Esophagus muscularis mucosa (tissue), 4 donors: ENCODE measurements at regions not wholly inside any gene's neighbourhood (a gene's known extent, or its start where the extent isn't known, plus 50 kb on each side); places are given as distances from the start of the nearest gene placed in this dataset.

Experiments used
- DNase-seq: peaks from one replicate; pipeline ENCODE4 v3.0.0-alpha.2; 2017; ENCODE audit errors: extremely low spot score
- H3K27ac ChIP-seq, 4 donors: fragments of 200-600 bp; sonication (generic); replicated peaks in 1 of 4; 1 replicate in 3 of 4; 2 replicates in 1 of 4; pipeline ENCODE4 v1.5.1; 2016 to 2019; ENCODE audit warnings: mild to moderate bottlenecking in 1 of 4
- H3K27me3 ChIP-seq, 4 donors: fragments of 200-600 bp; sonication (generic); one replicate each; pipeline versions ENCODE4 v1.5.1 to v1.6.0; 2016 to 2019
- H3K36me3 ChIP-seq, 4 donors: fragments of 200-600 bp; sonication (generic); one replicate each; pipeline ENCODE4 v1.5.1; 2016 to 2019
- H3K4me1 ChIP-seq, 4 donors: fragments of 200-600 bp; sonication (generic); one replicate each; pipeline ENCODE4 v1.5.1; 2016 to 2019
- H3K4me3 ChIP-seq, 4 donors: fragments of 200-600 bp; sonication (generic); 1 replicate in 2 of 4; 2 replicates in 2 of 4; pipeline ENCODE4 v1.5.1; 2016 to 2019; ENCODE audit warnings: mild to moderate bottlenecking in 4 of 4, moderate library complexity in 1 of 4
- H3K9me3 ChIP-seq, 4 donors: fragments of 200-600 bp; sonication (generic); 1 replicate in 3 of 4; 2 replicates in 1 of 4; pipeline ENCODE4 v1.5.1; 2016 to 2019
- EP300 ChIP-seq: sonication (generic); formaldehyde crosslinking; IDR thresholded peaks from one replicate; pipeline ENCODE4 v1.6.1; 2017; ENCODE audit warnings: antibody characterized with exemption
- POLR2A ChIP-seq: fragments of 450-650 bp; IDR thresholded peaks from one replicate; pipeline ENCODE4 v1.6.1; 2017; ENCODE audit warnings: antibody characterized with exemption, moderate library complexity, mild to moderate bottlenecking, low read depth
- POLR2AphosphoS5 ChIP-seq, 2 donors: sonication (generic); formaldehyde crosslinking; IDR thresholded peaks; one replicate each; pipeline ENCODE4 v1.6.1; 2017; ENCODE audit warnings: antibody characterized with exemption in 2 of 2
- WGBS: methylation state at CpG from one replicate; pipeline ENCODE4 v1.1.5; 2018; 5-methylcytosine and 5-hydroxymethylcytosine counted together
- intact Hi-C: fragments of 100-400 bp; cut with DNase I; formaldehyde crosslinking; loops from one replicate; pipeline ENCODE4 v1.15.1; 2023
- TF ChIP-seq, protein P1 (sequence below), 3 experiments: fragments of 200-600 bp in 2 of 3; fragments of 450-650 bp in 1 of 3; sonication (generic) in 2 of 3; IDR thresholded peaks; one replicate each; pipeline ENCODE4 v1.5.1; 2017 to 2019; ENCODE audit warnings: antibody characterized with exemption in 3 of 3, mild to moderate bottlenecking in 2 of 3, moderate library complexity in 1 of 3

DNA sequence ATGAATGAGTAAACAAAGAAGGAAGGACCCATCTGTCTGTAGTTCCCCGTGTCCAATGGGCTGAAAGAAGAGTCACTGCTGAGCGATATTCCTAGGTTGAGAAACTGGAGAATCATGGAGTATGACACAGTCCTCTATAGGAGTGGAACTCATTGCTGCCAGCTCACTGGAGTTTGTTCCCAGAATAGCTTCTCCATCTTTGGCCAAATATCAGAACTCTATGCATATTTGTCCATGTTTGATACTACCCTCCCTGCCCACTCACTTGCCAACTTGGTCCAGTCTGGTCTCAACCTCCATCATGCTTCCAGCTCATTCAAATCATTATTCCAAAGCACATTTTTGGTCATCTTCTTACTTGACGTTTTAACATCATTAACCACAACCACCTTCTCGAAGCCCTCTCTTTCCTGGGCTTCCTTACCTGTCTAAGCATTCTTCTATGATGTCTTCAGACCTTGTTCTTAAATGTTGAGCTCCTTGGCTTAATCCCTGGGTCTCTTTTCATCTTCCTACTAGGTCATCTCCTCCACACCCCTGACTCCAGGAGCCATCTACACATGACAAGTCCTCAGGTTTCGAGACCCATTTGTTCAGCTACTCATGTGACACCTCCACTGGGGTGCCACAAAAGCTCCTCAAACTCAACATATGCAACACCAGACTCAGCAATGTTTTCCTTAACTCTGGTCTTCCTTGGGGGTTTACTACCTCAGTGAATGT lies 221.6 kb downstream of the MYCN start:
- H3K4me3 ChIP-seq, result no peak overlapping the region
- no peaks in the 10 kb centered on the region for H3K4me1 ChIP-seq
- H3K9me3 ChIP-seq, result no peaks in the 10 kb centered on the region
- WGBS, result 91% methylated on average over 5 of the region's 5 CpGs
- H3K36me3 ChIP-seq, result no peaks in the 10 kb centered on the region
- intact Hi-C loops, result no loop called here
- TF ChIP-seq POLR2AphosphoS5 (IDR thresholded peaks at IDR 0.05) (no peak), EP300 (no peak), POLR2A (no peak)
- TF ChIP-seq, protein P1, sequence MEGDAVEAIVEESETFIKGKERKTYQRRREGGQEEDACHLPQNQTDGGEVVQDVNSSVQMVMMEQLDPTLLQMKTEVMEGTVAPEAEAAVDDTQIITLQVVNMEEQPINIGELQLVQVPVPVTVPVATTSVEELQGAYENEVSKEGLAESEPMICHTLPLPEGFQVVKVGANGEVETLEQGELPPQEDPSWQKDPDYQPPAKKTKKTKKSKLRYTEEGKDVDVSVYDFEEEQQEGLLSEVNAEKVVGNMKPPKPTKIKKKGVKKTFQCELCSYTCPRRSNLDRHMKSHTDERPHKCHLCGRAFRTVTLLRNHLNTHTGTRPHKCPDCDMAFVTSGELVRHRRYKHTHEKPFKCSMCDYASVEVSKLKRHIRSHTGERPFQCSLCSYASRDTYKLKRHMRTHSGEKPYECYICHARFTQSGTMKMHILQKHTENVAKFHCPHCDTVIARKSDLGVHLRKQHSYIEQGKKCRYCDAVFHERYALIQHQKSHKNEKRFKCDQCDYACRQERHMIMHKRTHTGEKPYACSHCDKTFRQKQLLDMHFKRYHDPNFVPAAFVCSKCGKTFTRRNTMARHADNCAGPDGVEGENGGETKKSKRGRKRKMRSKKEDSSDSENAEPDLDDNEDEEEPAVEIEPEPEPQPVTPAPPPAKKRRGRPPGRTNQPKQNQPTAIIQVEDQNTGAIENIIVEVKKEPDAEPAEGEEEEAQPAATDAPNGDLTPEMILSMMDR (IDR thresholded peaks at IDR 0.05), result no peak
- DNase-seq, result peak; percentile 70
- no peak overlapping the region for H3K27ac ChIP-seq
- peaks cover 0 to 13% (median 0%) of the 10 kb centered on the region in 4 donors for H3K27me3 ChIP-seq

DNA sequence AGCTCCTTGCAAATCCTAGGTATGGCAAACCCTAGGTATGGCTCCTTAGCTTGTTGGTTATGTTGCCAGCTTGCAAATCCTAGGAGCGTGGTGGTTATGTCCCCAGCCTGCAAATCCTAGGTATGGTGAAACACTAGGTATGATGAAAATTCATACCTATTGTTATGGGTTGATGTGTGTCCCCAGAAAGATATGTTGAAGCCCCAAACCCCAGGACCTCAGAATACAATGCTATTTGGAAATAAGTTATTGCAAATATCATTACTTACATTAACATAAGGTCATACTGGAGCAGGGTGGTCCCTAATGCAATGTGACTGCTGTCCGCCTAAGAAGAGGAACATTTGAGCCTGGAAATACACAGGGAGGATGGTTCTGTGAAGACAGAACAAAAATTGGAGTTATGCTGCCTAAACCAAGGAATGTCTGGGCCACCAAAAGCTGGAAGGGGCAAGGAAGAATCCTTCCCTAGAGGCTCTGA lies 220.8 kb downstream of the MYCN start:
- H3K4me3 ChIP-seq, result no peak overlapping the region
- 43% methylated on average over 2 of the region's 2 CpGs for WGBS
- intact Hi-C loops, result no loop called here

DNA sequence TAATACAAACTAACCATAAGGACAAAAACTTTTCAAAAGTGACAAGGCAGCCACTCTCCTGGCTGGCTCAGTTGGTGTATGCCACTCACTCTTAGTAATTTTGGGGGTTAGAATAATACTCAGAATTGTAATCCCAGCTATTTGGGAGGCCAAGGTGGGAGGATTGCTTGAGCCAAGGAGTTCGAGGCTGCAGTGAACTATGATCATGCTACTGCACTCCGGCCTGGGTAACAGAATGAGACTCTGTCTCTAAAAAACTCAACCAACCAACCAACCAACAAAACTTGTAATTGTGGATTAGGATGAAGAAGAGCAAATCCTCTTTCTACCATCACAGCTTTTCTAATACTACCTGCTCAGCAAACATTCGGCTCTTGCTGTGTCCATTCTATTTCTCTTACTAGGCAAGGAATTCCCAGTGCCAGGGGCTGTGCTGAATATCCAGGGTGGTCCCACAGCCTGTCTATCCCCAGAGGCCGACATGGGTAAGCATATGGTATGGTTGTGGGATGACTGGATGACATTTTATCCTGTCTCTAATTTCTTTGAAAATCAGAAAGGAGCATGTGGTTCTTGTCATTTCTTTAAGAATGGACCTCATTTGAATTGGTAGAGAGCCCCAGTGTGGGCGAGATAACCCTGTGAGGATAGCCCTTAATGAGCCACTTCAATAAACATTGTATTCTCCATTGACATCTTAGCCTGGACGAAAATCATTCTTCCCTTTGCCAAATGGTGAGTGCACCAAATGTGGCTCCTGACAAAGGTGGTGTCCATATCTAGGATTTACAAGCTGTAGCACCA lies 220.1 kb downstream of the MYCN start:
- 88% methylated on average over 6 of the region's 6 CpGs for WGBS
- DNase-seq, result peak; percentile 75
- intact Hi-C loops, result no loop called here
- H3K36me3 ChIP-seq, result no peaks in the 10 kb centered on the region
- H3K9me3 ChIP-seq, result no peaks in the 10 kb centered on the region
- no peaks in the 10 kb centered on the region for H3K27me3 ChIP-seq
- no peak overlapping the region for H3K27ac ChIP-seq
- H3K4me1 ChIP-seq, result no peaks in the 10 kb centered on the region
- H3K4me3 ChIP-seq, result no peak overlapping the region
- no peak for TF ChIP-seq POLR2A
- TF ChIP-seq EP300, result no peak
- TF ChIP-seq POLR2AphosphoS5 (IDR thresholded peaks at IDR 0.05), result no peak
- TF ChIP-seq, protein P1 (IDR thresholded peaks at IDR 0.05), result no peak

More for the DNA sequence above, 220.8 kb downstream of the MYCN start:
- no peak overlapping the region for H3K27ac ChIP-seq
- DNase-seq, result peak; percentile 66
- peaks cover 0 to 5% (median 0%) of the 10 kb centered on the region in 4 donors for H3K27me3 ChIP-seq
- H3K36me3 ChIP-seq, result no peaks in the 10 kb centered on the region
- no peaks in the 10 kb centered on the region for H3K4me1 ChIP-seq
- H3K9me3 ChIP-seq, result no peaks in the 10 kb centered on the region
- TF ChIP-seq POLR2AphosphoS5 (IDR thresholded peaks at IDR 0.05) (no peak), EP300 (no peak), POLR2A (no peak)
- TF ChIP-seq, protein P1 (IDR thresholded peaks at IDR 0.05), result no peak

- DNase-seq, result no peak
- intact Hi-C loops, result no loop called here
Measured at GRCh38 chr2:16156411-16156810, 216.1 kb downstream of the MYCN start.

More at GRCh38 chr2:16156411-16156810, 216.1 kb downstream of the MYCN start:
- Histone ChIP-seq H3K4me3 (no peak overlapping the region), H3K27ac (no peak overlapping the region), H3K27me3 (no peaks in the 10 kb centered on the region), H3K9me3 (no peaks in the 10 kb centered on the region), H3K36me3 (no peaks in the 10 kb centered on the region), H3K4me1 (no peaks in the 10 kb centered on the region)
- 89% methylated on average over 3 of the region's 3 CpGs for WGBS
- TF ChIP-seq EP300 (no peak), POLR2A (no peak), POLR2AphosphoS5 (IDR thresholded peaks at IDR 0.05) (no peak)
- TF ChIP-seq, protein P1 (IDR thresholded peaks at IDR 0.05), result no peak
